GM18868 (cell line): ENCODE measurements at regions not wholly inside any gene's neighbourhood (a gene's known extent, or its start where the extent isn't known, plus 50 kb on each side); places are given as distances from the start of the nearest gene placed in this dataset.

Experiments used
- ATAC-seq: cut with Tn5 transposase; IDR thresholded peaks from one replicate; pipeline ENCODE4 v1.9.1; 2021; ENCODE audit warnings: mild to moderate bottlenecking, moderate library complexity; ENCODE audit not compliant: unreplicated experiment

DNA sequence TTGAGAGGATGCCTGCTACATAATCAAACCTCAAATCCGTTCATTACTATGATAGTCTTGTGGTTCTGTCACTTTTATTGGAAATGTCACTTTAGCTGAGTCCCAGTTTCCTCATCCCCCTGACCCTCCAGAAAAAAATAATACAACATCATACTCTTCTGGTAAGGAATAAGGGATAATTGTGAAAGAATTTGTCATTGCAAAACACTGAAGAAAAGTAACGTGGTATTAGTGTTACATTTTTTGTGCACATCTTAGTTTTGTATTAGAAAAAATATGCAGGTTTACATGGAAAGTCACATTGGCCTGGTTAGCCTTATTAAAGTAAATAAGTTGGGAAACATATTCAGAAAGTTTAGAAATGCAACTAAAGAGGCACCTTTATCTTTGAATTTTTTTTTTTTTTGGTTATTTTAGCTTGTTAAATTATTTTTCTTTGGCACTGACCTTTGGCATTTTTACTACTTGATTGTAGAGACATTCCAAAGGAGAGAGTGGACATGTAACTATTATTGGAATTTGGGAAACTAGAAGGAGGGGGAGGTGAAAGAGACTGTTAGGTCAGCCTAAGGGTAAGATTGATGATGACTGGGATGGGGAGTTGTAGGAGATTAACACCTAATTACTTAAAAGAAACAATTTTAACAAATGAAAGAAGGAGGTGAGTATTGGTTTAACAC, 462.2 kb upstream of the RARB start:
- ATAC-seq: no peak

DNA sequence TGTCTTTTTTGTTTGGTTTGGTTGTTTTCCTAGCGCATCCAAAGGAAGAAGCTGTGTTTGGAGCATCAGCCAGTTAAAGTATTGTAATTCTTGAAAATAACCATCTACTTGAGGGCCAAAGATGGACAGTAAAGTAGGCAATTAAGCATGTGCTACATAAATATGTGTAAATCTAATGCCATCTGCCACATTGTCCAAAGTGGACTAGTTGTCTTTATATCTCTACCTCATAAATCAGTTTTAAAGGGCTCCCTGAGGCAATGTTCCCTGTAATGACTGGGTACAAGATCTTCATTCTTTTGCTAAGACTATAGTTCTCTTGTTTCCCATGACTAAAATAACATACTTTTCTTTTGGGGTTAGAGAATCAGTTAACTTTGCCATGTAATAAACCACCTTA, 460.0 kb upstream of the RARB start:
- no peak for ATAC-seq

DNA sequence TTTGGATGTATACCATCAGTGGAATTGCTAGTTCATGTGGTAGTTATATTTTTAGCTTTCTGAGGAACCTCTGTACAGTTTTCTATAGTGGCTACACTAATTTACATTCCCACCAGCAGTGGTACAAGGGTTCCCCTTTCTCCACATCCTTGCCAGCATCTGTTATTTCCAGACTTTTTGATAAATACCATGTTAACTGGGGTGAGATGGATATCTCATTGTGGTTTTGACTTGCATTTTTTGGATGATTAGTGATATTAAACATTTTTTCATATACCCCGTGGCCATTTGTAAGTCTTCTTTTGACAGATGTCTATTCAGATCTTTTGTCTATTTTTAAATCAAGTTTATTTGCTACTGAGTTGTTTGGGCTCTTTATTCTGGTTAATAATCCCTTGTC, 455.6 kb upstream of the RARB start:
- no peak for ATAC-seq

DNA sequence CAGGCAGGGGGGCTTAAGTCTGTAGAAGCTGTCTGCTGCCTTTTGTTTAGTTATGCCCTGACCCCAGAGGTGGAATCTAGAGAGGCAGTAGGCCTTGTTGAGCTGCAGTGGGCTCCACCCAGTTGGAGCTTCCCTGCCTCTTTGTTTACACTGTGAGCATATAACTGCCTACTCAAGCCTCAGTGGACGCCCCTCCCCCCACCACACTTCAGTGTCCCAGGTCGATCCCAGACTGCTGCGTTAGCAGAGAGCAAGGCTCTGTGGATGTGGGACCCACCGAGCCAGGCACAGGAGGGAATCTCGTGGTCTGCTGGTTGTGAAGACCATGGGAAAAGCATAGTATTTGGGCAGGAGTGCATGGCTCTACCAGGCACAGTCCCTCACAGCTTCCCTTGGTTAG, 446.8 kb upstream of the RARB start:
- ATAC-seq: no peak

DNA sequence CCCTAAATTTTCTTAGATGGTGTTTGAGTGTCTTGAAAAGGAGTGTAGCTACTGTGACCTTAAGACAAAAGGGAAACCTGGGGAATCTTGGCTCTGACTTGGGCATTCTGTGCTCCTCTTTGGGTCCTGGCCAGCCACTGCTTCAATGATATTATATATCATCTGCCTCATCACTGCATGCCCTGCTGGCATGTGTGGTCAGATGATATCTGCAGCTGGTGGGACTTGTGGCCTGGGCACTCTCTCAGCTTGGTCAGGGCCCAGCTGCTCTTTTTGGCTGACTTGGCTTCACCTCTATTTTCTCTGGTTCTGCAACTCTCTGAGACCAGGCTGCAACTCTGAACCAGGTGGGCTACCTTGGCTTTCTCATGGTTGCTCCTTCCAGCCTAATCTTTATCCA, 446.1 kb upstream of the RARB start:
- ATAC-seq: no peak

DNA sequence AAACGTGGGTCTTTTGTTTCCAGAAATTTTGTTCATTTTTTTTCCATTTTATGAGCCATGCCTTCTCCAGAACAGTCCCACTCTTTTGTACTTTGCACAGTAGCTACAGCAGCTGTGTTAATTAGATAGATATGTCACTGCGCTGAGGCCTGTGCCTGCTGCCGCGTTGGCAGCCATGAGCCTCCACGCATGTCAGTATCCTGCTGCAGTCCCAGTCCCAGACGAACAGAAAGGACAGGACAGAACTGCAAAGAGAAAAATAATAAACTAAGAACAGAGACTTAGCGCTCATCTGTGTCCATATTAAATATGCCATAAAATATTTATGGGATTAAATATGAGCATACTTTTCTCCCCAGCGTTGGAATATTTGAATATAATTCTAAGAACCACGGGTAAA, 442.4 kb upstream of the RARB start:
- no peak for ATAC-seq

DNA sequence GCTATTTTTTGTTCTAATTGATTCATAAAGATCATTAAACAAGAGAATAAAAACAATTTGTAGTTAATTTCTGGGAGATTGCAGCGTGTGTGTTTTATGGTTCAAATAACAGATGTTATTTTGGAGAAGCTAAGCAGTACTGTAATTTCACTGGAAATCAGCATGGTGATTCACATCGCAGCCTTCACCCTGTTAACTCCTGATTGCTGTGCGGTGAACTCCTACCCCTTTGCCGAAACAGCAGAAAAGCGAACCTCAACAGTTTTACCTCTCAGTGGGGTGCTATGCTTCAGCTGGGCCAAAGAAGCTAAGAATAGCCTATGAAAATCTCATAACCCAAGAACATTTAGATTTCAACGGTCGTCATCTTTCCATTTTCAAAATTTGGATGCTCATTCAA, 441.5 kb upstream of the RARB start:
- no peak for ATAC-seq

DNA sequence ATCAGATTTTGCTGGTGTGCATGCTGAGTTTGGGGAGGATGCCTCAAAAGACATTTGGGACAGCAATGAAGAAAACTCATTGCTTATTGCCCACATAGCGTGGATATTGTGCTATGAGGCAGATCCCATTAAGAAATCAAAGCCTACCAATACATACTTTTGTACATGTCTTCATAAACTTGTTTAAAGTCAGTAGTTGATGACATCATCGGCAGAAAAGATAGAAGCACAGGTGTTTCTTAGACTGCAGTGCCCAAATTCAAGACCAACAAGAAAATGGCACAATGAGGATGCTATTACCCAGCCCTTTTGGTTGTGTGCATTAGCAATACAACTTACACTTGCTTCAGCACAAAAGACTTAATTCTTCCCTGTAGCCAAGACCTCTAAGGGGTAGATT, 428.7 kb upstream of the RARB start:
- no peak for ATAC-seq

DNA sequence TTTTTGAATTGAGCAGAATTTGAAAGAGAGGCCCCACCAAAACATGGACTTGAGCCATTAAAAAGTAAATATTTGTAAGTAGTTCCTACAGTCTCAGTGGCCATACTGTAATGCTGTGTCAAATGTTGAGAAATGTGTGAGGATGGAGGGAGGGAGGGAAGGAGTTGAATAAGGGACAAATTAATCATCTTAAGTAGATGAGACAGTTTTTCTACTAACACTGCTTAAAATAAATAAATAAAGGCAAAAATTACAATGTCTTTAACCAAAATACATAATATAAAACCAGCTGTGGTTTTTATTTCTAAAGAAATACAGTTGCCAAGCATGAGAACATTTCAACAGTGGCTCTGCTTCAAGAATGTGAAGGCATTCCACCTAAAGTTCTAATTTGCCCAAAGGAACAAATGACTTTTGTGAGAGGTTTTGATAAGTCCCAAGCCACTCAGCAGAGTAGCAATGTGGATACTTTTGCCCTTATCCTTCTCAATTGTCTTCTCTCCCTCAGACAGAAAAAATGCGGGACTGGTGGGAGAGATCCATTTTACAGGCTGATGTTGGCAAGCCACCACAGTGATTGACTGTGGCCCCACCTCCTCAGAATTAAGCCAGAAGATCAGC, 427.0 kb upstream of the RARB start:
- ATAC-seq: no peak

DNA sequence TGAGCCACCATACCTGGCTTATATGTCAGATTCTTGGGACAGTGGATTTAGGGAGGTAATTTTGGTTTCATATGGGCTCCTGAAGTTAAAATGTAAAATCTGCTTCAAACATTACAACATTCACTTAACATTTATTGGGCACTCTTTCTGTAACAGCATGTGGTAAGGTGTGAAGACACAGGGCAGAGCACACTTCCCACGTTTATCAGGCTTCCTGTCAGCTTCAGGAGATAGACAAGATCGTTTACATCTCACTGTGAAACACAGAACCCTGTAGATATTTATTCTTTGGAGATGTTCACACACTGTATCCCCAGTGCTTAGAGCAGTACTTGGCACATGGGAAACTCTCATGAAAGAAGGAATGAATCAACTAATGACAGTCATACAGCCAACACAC, 426.0 kb upstream of the RARB start:
- no peak for ATAC-seq

DNA sequence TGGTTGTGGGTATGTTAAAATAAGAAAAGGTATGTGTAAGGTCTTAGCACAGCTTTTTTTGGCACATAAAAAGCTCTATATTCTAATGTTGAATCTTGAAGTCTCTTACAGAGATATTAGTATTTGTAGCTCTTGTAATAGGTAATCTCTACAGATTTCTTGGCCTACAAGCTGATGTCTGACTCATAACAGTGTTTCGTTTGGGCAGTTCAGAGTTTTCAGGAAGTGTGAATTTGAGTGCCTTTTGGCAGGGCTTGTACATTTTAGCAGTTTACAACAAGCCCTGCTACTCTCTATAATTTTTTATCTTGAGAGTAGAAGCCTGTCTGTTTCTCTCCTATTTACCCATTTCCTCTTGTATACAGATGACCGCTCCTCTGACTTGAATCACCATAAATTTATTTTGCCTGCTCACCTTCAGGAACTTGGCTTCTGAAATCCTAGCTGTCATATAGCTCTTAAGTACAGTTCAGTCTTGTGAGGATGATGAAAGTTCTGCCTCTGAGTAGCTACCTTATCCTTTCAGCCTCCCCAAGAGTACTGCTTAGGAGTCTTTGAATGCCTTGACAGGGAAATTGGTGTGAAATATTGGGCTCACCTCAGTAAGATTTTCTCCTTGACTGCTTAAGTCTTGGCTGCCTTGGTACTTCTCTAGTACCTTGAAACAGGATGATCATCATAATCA, 419.9 kb upstream of the RARB start:
- peak; percentile 99 for ATAC-seq

DNA sequence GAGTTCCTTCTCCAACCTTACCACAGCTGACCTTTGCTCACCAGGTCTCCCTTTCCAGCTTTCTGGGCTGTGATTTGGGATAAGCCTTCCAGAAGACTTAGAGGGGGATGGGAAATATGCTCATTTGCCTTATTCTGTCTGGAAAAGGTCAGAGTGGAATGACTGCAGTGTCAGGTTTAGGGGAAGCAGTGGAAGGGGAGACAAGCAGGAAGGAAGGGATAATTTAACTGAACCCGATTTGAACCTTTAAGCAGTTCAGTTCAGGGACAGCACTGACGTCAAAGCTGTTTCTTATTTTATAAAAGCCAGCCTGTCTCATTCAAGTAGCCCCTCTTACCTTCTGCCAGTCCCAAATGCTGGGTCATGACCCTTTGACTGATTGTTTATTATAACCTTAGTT, 418.4 kb upstream of the RARB start:
- no peak for ATAC-seq

DNA sequence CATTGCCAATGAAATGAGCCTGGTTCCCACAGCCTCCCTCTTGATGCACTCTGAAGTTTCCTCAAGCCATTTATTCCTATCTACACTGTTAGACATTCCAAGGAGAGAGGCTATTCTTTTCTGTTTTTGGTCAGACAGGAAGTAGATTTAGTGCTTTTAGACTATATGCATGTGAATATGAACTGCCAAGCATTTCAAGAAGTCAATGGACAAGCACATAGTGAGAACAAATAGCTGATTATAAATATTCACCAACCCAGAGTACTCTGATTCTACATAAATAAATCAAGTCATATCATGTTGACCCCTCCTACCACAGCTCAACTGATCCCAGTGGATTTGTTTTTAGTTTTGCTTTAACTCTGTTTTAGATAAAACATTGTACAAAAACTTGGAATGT, 412.5 kb upstream of the RARB start:
- no peak for ATAC-seq

DNA sequence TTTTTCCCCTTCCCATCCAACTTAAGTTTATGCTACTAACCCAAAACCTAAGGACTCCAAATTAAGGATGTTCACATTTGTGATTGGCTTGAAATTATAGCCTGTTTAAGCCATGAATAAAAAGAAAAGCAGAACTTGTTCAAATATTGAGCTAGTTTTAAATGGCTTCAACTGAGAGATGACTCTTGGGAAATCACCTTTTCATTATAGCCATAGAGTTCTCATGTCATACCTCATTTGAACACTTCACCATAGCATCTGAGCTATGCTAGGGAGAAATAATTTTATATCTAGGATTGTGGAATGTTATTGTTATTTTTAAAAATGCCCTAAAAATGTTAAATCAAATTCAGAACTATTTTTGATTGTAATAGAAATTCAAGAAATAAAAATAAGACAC, 409.2 kb upstream of the RARB start:
- ATAC-seq: peak; percentile 58

DNA sequence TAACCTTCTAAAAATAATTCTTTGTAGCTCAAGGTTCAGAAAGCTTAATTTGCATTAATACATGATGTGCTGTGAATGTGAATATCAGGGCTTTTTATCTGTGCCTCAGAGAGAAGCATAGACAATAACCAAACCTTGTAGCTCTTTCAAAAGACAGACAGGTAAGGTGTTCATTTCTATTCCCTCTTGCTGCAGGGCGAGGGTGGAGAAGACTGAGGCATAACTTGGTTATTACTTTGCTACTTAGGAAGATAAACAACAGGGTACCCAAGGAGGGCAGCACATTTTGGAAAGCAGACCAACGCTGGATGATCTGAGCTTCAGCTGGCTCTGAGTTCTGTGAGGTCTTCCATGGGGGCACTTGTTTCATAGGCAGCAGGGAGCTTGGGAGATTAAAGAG, 408.6 kb upstream of the RARB start:
- ATAC-seq: no peak

DNA sequence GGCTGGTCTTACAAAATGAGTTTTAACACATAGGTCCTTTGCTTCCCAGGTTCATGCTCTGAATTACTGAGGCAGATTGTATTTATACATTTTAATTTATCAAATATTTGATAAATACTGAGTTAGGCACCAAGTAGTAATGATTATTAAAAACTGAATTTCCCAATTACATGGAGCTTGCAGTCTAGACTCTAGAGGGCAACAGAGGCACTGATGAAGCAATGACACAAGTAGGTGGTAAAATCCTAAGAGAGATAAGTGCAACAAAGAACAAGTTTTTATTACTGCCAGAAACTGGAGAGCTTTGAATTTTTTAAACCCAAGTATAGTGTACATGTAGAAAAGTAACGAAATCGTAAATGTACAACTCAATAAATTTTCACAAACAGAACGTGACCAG, 406.2 kb upstream of the RARB start:
- peak; percentile 39 for ATAC-seq

DNA sequence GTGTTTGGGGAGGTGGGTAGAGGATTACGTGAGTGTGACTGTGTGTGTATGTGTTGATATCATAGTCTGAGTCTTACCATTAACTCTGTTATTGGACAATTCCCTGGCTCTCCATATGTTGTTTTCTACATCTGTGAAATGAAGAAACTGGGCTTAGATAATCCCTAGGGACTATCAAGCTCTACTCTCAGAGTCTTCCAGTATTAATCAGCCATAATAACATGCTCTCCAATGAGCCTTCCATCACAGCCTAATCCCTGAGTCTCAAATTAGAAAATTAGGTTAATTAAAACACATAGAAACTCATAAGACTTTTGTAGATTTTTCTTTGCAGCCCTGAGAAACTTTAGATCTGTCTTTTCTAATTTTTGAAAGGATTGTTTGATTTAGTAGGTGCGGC, 404.2 kb upstream of the RARB start:
- ATAC-seq: no peak

DNA sequence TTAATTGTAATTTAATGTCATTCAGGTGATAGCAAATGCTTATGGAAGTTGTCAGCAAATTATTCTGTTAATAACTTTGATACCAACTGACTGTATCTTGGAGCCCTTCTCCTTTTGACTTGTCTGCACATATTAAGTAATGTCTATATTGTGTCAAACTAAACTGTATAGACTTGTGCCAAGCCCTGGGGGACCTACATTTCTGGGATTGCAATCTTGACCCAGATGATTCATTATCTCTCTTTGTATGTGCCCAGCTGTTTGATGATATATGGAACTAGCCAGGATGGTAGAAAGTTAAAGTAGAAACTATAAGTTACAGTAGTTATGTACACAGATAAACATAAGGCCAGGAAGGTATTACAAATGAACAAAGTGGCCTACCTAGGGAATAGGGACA, 402.8 kb upstream of the RARB start:
- no peak for ATAC-seq

DNA sequence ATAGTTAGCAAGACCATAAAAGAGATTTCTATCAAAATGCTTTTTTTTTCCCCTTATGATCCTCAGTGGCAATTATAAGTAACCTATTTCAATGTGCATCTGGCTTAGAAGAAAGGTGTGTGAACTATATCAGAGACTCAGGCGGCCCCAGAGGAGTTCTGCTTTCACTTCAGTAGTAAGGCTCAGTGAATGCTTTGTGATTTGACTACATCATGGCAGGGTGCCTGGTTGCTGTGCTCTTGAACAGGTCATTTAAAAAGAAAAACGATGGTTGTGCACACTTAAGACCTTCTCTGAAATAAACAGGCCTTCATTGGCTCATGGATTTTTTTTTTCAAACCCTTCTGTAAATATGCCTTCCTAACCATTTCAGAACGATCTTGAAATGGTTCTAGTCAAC, 400.4 kb upstream of the RARB start:
- ATAC-seq: no peak

DNA sequence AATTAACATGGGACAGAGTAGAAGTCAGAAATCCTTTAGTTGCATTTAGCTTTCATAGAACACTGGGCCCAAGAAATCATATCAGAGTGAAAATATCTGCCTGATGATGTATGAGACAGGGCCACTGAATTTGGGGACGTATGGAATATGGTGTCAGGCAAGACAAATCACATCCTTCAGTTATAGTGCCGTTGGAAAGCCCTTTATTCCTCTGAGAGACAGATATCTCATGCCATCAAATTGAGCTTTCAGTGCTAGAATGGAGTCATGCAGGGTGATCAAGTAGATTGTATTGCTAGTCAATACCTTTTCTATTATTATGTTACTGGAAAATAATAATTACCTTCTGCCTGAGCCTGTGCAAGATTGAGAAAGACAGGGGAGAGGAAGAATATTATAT, 398.2 kb upstream of the RARB start:
- ATAC-seq: no peak

DNA sequence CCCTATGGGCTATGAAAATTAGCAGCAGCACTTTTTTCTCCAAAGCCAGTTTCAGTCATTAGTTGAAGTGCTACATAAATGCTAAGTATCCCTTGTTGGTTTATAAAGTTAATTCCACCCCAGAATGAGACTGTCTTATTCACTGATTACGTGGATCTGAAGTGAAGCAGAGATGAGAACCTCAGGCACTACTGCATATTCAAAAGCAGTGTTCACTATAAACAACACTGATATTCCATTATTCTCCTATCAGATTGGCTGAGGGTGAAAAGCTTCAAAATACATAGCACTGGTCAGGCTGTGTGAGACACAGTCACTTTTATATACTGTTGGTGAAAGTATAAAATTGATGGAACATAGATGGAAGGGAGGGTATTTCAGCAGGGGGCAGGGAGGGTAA, 395.7 kb upstream of the RARB start:
- ATAC-seq: no peak

DNA sequence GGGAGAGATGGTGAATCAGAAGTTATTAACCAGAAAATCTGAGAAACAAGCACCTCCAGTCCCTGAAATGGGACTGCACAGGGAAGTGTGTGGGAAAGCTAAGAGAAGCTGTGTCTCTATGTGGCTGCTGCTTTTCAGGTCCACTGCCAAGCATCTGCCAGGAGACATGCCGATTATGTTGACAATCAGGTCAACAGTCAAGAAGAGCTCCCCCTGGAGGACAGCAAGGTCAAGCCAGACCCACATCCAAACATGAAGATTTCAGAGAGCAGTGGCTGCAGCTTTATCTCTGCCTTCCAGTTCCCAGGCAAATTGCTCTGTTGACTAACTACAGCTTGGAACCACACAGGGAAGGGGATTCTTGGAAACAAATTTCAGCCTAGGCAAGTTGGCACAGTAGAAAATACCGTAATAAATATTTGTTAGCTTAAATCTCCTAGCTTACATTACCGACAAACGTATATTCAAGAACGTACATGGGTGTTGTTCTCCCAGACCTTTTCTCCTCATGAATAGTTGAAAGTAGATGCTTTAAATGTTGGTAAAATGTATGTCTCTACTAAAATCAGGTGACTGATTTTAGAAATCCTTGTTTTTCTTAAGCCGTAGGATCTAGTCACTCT, 394.5 kb upstream of the RARB start:
- peak; percentile 90 for ATAC-seq
